HG03378 (cell line): ENCODE measurements at regions not wholly inside any gene's neighbourhood (a gene's known extent, or its start where the extent isn't known, plus 50 kb on each side); places are given as distances from the start of the nearest gene placed in this dataset.

Experiments used
- ATAC-seq: cut with Tn5 transposase; IDR thresholded peaks from one replicate; pipeline ENCODE4 v1.9.1; 2021; ENCODE audit warnings: mild to moderate bottlenecking, moderate library complexity; ENCODE audit not compliant: unreplicated experiment

DNA sequence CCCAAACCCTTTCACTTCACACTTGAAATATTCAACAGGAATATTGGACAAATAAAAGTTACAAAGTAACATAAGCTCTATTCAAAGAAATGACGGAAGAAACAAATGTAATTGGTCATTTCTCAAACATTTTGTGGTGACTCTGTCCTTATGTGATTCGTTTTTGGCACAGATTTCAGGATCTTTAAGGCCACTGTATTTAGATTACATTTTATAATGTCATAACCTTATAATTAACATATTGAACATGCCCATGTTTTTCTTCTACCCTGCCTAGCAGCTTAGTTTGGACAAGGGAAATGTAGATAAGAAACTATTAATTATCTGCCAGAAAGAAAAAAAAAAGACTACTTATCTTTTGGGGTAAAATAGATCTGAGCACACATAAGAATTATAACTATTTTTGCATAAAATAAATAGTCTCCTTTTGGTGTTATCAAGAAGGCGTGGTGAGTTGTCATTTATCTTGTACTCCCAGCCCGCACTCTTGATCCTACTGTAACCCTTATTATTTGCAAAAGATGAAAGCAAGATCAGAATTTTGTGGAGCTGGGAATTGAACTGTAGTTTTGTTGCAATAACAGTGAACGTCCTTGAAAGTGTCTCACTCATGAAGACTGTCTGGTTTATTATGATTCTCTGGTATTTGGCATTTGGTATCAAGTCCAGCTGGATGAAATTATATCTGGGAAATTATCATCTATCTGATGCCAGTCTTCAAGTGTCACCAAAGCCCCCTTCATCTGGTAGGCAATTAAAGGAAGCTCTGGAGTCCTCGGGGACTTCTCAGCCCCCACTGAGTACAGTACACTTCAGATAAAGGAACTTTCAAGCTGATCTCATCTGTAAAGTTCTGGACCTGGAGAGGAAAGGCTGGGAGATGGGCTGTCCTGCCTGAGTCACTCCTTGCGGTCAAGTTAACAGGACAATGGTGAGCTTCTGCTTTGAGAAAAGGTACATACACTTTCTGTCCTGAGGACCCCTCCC, 175.7 kb upstream of the INHBA start:
- ATAC-seq = no peak

DNA sequence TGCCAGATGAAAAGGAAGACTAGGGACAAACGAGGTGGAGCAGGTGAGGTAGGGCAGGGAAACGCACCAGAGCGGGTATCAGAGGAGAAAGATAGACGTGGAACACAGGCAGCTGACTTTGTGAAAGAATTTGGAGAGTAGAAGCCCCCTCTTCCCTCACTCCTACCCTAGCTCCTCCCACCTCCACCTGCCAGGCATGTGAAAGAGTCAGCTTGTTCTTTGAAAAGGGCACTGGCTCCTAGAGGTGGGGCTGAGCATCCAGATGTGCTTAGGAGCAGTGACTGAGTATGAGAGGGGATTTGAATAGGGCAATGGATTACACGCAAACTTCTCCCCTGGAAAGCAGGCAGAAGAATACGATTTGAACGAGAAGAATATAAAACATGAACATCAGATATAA, 174.2 kb upstream of the INHBA start:
- no peak for ATAC-seq

DNA sequence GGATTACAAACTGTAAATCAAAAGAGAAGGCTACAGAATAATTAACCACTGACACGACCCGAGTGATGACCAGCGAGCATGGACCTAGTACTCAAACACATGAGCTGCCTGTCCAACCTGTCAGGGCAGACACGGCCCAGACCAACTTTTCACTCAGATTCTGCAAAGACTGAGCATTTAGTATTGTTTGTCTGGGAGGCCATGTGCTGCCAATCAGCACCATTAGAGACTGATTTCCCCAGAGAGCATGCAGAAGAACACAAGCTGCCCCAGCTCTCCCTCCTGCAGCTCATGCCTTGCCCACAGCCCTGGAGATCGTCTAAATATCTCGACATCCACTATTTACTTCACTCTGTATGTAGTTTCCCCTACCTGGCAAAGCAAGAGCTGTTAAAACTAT, 172.6 kb upstream of the INHBA start:
- ATAC-seq = no peak

DNA sequence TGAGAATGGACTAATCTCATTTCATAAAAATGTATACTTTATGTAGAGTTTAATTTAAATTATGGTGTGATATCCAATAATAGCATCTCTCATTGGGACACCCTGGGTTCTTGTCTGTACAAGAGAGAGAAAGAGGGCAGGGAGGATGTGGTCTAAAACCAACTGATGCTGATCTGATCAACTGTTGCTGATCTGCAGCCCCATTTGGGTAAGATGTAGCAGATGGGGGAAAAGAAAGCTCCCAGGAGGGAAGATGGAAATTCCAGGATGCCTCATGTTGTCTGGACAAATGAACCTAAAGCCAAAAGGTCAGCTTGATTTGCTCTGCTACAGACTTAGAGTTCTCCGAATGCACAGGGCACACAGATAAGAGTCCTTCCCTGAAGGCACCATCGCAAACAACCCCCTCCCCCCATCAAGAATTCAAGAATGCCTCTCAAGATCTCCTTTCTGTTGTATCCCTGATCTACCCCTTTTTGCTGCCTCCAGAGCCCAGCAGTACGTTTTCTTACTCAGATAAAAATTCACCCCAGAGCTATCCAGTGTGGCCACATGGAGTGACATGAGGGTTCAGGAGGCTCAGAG, 171.4 kb upstream of the INHBA start:
- ATAC-seq = no peak

DNA sequence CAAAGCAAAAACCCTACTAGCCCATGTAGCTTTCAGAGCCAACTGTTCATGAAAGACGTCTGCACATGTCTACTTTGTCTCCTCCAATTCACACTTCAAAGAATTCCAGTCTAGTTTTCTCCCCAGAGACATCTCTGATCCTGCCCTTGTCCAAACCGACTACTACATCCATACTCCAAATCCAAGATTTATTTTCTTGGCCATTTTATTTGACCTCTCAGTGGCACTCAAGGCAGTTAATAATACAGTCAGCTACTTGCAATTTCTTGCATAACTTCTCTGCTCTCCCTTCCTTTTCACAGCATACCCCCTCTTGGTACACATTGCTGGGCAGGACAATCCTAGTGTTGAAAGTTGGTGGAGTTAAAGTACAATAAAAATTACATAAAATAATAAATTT, 170.9 kb upstream of the INHBA start:
- no peak for ATAC-seq

DNA sequence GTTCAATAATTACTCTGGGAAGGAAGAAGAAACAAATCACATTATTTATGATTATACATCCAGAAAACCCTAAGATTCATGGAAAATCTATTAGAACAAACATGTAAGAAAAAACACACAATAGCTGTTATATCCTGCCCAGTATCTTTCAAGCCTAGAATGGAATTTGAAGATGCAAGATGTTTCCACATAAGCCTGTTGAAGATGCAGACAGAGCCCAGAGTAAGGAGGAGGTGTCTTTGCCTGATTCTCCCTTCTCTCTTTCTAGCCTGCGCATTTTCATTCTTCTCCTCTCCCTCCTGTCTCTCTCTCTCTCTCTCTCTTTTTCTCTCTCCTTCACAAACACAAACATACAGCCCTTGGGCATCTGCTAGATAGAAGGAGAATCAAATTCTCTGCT, 170.1 kb upstream of the INHBA start:
- ATAC-seq = no peak

DNA sequence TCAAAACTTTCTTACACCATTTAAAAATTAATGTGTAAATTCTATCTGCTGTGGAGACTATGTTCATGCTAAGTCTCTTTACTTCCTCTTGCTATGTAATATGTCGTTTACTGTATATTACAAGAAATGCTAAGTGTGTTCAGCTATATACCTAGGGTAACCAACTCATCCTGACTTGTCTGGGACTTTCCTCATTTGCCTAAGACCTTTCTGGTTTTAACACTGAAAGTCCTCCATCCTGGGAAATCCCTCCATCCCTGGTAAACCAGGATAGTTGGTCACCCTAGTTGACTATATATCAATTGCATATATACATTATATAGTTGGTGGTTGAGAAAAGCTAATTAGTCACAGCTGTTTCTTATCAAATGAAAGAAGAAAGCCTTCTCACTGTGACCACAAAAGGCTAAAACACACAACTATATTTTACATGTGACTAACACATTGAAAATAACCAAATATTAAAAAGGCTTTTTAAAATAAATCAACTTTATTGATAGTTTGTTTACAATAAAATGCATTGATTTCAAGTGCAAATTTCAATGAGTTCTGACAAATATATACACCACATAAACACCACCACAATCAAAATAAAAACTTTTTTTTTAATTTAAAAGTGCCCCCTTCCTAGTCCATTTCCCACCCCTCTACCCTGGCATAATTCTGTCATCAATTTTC, 167.7 kb upstream of the INHBA start:
- ATAC-seq = no peak

DNA sequence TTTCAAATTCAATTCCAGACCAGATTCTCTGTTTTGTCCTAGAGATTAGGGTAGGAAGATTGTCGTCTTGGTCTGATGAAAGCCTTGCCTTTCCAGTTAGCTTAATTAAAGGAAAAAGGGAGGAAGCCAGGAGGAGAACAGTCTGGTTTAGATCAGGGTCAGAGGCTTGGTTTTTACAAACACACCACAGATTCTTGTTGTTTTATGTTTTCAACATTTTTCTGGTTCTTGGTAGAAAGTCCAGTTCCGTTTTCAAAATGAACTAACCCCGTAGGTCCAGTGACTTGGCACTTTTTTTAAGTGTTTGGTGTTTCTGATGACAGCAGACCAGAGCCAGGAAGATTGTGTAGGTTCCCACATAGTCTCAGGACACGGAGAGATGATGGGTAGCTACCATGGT, 167.1 kb upstream of the INHBA start:
- ATAC-seq = no peak

DNA sequence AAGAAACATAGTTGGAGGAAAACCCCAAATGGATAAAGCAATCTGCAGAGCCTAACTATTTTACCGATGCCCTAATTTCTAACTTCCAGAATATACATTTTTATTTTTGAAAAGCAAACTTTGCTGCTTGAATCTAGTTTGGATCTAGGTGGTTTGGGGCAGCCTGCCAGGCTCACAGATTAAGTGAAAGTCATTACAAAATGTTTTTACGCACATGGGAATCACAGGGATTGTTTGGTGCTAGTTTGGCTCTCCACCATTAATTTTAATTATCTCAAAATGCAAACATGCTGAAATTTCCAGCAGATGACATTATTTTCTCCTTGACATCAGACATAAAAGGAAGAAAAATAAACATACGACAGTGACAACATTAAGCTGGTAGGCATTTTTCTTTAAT, 166.7 kb upstream of the INHBA start:
- ATAC-seq = no peak

DNA sequence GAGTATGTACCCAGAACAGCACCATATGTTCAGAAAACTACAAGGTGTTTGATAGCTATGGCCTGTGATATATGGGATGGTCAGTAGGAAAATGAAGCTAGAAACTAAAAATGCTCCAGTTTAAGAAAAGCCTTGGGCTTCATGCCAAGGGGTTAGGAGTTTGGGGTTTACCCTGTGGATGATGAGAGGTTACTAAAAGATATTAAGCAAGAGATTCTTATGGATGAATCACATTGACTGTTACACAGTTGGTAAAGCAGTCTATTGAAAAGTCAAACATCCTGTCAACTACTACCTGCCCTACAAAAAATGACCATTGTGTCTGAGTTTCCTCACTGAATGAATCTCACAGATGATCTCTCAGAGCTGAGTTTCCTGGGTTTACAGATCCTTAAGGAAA, 166.2 kb upstream of the INHBA start:
- no peak for ATAC-seq

DNA sequence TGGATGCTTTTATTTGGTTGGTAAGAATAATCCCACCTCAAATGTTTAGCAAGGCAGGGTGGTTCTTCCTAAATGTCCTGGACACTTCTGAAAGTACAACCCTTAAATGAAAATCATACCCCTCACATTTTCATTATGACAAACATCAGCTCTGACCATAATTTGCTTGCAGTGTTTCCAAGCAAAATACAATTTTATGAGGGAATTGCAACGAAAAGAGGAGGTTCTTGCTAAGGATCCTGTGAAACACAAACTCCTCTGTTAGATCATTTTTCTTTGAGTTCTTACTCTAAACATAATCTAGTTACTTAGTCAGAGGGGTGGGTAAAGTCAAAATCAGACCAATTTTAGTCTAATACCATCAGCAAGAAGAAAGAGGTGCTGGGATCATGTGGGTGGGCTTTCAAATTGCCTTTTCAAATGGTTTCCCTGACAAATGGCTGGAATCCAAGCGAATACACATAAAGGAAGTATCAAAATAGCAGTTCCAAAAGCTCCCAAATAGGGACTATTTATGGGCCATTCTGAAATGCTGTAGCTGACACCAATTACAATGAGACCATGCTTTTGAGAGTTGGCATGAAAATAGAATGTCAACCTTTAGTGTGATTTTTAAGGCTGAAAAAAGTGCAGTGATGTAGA, 164.9 kb upstream of the INHBA start:
- no peak for ATAC-seq

DNA sequence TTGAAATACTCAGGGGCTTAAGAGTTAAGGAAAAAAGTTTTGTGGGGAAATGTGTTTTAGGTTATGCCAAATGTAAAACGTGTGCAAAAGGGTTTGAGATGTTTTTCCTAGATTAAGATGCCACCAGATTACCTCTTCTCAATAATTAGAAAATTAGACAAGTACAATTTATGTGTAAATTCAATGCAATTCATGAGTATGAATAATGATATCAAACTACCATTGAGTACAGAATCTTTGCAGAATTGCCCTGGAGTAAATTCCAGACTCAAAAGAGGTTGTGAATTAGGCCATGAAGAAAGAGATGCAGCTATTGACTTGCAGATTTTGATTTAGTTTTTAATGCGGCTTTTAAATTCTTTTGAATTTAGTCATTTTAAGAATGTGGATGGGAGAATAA, 159.4 kb upstream of the INHBA start:
- ATAC-seq = no peak

DNA sequence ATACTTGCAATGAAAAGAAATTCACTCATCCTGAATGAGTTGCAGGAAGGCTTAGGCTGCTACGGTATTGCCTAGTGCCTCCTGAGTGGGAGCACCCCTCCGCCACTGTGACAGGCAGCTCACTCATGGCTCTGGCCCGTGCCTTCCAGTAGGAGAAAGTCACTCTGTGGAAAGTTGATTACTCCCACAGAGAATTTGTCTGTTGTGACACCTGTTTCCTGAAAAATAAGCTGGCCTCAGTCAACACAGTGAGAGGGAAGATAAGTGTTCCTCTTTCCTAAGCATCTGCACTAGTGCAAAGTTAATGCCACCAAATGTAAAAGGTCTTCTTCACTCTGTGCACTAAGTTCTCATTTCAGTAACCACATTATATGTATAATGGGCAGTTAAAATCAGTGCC, 158.8 kb upstream of the INHBA start:
- no peak for ATAC-seq

DNA sequence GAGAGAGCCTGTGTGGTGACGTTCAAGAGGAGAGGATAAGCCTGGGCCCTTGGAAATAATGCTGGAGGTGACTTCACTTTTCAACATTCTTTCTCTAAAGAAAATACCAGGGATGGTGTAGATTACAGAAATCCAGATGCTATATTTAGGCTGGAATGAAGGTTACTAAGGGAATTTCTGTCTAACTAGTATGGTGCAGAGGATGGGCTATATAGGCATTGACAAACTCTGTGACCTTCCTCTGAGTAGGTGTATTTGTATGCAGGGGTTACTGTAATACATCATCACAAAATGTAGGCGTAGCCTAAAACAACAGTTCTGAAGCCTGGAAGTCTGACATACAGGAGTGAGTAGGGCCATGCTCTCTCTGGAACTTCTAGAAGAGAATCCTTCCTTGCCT, 155.3 kb upstream of the INHBA start:
- no peak for ATAC-seq

DNA sequence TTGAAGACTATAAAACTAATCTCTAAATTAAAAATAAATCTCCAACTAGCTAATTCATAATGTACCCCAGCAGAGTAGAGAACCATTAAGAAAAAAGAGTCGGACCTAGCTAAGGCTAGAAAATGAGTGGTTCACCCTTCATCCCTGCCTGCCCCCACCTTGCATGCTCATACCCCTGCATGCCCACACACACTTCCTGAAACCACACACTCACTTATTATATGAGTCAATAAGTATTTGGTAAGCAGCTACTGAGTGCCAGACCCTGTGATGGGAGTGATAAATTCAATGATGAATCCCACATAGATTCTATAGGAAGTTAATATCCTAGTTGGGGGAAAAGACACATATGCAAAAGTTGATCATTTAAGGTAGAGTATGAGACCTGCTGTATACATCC, 152.9 kb upstream of the INHBA start:
- no peak for ATAC-seq

DNA sequence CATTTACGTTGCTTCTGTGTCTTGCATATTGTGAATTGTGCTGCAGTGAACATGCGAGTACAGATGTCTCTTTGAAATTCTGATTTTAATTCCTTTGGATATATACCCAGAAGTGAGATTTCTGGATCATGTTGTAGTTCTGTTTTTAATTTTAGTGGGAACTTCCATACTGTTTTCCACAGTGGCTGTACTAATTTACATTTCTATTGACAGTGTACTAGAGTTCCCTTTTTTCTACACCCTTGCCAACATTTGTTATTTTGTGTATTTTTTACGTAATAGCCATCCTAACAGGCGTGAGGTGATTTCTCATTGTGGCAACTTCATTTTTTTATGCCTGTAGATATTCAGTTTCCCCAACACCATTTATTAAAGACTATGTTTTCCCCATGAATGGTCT, 144.7 kb upstream of the INHBA start:
- no peak for ATAC-seq

DNA sequence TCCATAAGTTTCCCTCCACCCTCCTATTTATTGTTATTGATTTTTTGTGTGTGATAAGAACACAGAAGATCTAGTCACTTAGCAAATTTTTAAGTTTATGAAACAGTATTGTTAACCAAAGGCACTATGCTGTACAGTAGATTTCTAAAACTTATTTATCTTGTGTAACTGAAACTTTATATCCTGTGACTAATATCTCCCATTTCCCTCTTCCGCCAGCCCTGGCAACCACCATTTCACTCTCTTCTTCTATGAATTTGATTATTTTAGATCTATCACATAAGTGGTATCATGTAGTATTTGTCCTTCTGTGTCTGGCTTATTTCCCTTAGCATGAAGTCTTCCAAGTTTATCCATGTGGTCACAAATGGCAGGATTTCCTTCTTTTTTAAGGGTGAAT, 144.3 kb upstream of the INHBA start:
- ATAC-seq = no peak

DNA sequence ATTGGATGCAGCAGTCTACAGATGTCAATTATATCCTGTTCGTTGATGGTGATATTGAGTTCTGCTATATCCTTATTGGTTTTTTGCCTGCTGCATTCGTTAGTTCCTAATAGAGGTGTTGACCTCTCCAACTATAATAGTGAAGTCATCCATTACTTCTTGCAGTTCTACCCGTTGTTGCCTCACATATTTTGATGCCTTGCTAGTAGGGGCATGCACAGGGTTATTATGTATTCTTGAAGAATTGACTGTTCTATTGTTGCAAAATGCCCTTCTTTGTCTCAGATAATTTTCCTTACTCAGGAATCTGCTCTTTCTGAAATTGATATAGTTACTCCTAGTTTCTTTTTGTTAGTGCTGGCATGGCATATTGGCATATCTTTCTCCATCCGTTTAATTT, 140.1 kb upstream of the INHBA start:
- ATAC-seq = no peak

DNA sequence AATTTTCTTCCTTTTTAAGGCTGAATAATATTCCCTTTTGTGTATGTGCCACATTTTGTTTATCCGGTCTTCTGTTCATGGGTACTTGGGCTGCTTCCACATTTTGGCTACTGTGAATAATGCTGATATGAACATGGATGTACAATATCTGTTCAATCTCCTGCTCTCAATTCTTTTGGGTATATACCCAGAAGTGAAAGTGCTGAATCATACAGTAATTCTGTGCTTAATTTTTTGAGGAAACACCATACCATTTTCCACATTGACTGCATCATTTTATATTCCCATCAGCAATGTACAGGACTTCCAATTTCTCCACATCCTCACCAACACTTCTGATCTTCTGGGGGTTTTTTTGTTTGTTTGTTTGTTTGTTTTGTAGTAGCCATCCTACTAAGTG, 135.0 kb upstream of the INHBA start:
- no peak for ATAC-seq

DNA sequence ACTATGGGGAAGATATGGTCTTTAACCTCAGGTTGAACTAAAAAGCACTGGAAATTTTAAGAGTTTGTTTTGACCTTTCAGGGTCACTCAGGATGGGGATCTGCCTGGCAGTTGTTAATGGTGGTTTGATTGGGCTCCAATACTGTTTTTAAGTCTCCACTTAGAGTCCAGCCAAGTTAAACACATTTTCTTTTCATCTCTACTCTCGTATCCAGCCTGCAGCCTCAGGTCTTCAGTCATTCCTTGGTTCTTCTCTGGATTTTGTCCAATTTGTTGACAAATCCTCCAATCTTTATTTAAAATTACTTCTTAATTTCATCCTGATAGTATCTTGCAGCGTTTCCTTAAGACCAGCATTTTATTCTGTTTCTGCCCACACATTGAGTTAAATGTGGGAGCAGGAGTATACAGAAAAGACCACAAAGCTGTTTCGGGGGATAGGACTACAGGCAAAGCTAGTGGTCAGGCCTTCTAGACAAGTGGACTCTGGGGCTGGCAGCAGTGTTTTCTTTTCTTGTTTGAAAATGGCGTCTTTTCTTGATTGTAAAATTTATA, 133.2 kb upstream of the INHBA start:
- no peak for ATAC-seq
